Lung (tissue), 11 donors: ENCODE measurements at regions not wholly inside any gene's neighbourhood (a gene's known extent, or its start where the extent isn't known, plus 50 kb on each side); places are given as distances from the start of the nearest gene placed in this dataset.

Experiments
- ATAC-seq: fragments of 200-7000 bp; cut with Tn5 transposase; one replicate; pipeline ENCODE4 v1.9.1; 2020; ENCODE audit warnings: moderate number of reproducible peaks; ENCODE audit not compliant: insufficient read depth, low FRiP score
- DNase-seq, 3 donors: peaks; one replicate each; pipeline ENCODE4 v3.0.0-alpha.2; 2013 to 2017
- H3K27ac ChIP-seq, 2 donors: one replicate each; pipeline ENCODE4 v1.5.1; 2013; ENCODE audit warnings: mild to moderate bottlenecking in 2 of 2, moderate library complexity in 2 of 2, control low read depth in 1 of 2, inconsistent platforms in 1 of 2, low read depth in 1 of 2, low read length in 1 of 2
- H3K27me3 ChIP-seq, 3 donors: one replicate each; pipeline ENCODE4 v1.5.1; 2013; ENCODE audit warnings: low read length in 2 of 3; ENCODE audit not compliant: control insufficient read depth in 3 of 3, insufficient read depth in 3 of 3
- H3K36me3 ChIP-seq, 4 donors: one replicate each; pipeline ENCODE4 v1.5.1; 2013; ENCODE audit warnings: low read length in 4 of 4, mild to moderate bottlenecking in 1 of 4, moderate library complexity in 1 of 4; ENCODE audit not compliant: control insufficient read depth in 4 of 4, insufficient read depth in 4 of 4
- H3K4me1 ChIP-seq, 5 donors: one replicate each; pipeline ENCODE4 v1.5.1; 2013; ENCODE audit warnings: low read length in 5 of 5, mild to moderate bottlenecking in 2 of 5, moderate library complexity in 1 of 5; ENCODE audit not compliant: control insufficient read depth in 5 of 5, insufficient read depth in 5 of 5
- H3K4me3 ChIP-seq: one replicate; pipeline ENCODE4 v1.5.1; 2013; ENCODE audit warnings: mild to moderate bottlenecking, control low read depth, moderate library complexity
- H3K9ac ChIP-seq, 2 donors: one replicate each; pipeline ENCODE4 v1.5.1; 2013; ENCODE audit warnings: low read length in 2 of 2, control low read depth in 1 of 2; ENCODE audit not compliant: insufficient read depth in 1 of 2
- H3K9me3 ChIP-seq, 4 donors: one replicate each; pipeline ENCODE4 v1.5.1; 2013; ENCODE audit warnings: low read length in 3 of 4, mild to moderate bottlenecking in 1 of 4, moderate library complexity in 1 of 4; ENCODE audit not compliant: control insufficient read depth in 4 of 4, insufficient read depth in 3 of 4
- WGBS, 2 donors: extraction: QIAGEN DNeasy Blood & Tissue Kit; methylation state at CpG; one replicate each; pipeline ENCODE4 v1.1.7; 2013; 5-methylcytosine and 5-hydroxymethylcytosine counted together
- TF ChIP-seq, protein P1 (sequence below): IDR thresholded peaks from 2 replicates; pipeline ENCODE4 v1.5.1; 2012; ENCODE audit warnings: mild to moderate bottlenecking; ENCODE audit errors: control extremely low read depth, extremely low read depth
- donor health status: control.
- donor health status: control.
- donor health status: Bipolar disorder and iron deficiency.
- donor health status: healthy.
- donor health status: DM: yes; HTN: yes; CAD: no.

DNA sequence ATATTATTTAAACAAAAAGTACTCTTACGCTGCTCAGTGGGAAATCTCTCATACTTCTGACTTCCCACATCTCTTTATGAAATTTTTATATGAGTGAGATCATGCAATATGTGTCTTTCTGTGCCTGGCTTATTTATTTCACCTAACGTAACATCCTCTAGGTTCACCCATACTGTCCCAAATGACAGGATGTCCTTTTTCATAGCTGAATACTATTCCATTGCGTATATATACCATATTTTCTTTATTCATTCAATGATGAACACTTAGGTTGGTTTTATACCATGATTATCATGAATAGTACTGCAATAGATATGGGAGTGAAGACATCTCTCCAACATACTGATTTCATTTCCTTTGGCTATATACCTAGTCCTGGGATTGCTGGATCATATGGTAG lies 57.8 kb upstream of the TPP2 start:
- DNase-seq: no peak
- Histone ChIP-seq H3K9me3 (peaks cover 0 to 6% (median 0%) of the 10 kb centered on the region in 4 donors), H3K27ac (no peak overlapping the region), H3K27me3 (no peaks in the 10 kb centered on the region), H3K4me1 (peaks cover 0 to 2% (median 0%) of the 10 kb centered on the region in 5 donors), H3K4me3 (no peak overlapping the region), H3K36me3 (no peaks in the 10 kb centered on the region), H3K9ac (no peak overlapping the region)
- WGBS, 2 donors: 95 to 97% methylated on average over 3 of the region's 3 CpGs
- TF ChIP-seq, protein P1, sequence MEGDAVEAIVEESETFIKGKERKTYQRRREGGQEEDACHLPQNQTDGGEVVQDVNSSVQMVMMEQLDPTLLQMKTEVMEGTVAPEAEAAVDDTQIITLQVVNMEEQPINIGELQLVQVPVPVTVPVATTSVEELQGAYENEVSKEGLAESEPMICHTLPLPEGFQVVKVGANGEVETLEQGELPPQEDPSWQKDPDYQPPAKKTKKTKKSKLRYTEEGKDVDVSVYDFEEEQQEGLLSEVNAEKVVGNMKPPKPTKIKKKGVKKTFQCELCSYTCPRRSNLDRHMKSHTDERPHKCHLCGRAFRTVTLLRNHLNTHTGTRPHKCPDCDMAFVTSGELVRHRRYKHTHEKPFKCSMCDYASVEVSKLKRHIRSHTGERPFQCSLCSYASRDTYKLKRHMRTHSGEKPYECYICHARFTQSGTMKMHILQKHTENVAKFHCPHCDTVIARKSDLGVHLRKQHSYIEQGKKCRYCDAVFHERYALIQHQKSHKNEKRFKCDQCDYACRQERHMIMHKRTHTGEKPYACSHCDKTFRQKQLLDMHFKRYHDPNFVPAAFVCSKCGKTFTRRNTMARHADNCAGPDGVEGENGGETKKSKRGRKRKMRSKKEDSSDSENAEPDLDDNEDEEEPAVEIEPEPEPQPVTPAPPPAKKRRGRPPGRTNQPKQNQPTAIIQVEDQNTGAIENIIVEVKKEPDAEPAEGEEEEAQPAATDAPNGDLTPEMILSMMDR: no peak
- no peak for ATAC-seq

DNA sequence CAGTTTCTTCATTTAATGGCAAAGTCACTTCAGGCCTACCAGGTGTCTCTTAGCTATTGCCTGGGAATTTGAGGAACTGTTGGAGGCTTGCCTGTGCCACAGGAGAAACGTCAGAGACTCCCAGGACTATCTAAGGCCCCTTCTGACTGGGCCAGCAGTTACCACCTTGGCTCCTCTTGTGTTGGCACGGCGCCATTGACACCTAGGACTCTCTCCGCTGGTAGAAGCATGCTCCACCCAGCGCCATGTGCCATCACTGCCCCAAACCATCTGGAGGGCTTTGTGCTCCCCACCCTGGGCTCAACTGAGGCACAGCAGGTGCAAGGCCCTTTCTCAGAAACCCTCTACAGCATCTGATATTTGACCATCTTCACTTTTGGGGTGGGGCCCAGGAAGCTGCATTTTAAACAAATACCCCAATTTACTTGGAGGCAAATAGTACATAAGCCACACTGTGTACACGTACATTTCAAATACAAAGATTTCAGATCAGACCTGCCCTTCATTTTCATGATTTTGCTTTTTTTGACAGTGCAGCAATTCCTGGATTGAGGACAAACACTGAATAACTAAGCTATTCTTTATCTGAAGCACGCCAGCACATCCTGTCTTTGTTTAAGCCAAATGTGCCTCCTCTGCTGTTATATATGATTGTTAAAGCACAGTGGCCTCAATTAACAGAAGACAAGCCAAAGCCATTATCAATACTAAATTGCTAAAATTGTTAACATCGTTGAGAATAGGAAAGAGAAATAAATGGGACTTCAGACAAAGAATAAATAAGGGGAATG lies 59.9 kb upstream of the TPP2 start:
- ATAC-seq: no peak
- Histone ChIP-seq H3K4me3 (no peak overlapping the region), H3K36me3 (no peaks in the 10 kb centered on the region), H3K9me3 (peaks cover 0 to 6% (median 0%) of the 10 kb centered on the region in 4 donors), H3K4me1 (peaks cover 0 to 2% (median 0%) of the 10 kb centered on the region in 5 donors), H3K9ac (no peak overlapping the region), H3K27ac (no peak overlapping the region), H3K27me3 (no peaks in the 10 kb centered on the region)
- 68 to 71% methylated on average over 8 of the region's 8 CpGs for WGBS, 2 donors
- peak in 1 of 3 donors; percentile 4 for DNase-seq
- TF ChIP-seq, protein P1: no peak

DNA sequence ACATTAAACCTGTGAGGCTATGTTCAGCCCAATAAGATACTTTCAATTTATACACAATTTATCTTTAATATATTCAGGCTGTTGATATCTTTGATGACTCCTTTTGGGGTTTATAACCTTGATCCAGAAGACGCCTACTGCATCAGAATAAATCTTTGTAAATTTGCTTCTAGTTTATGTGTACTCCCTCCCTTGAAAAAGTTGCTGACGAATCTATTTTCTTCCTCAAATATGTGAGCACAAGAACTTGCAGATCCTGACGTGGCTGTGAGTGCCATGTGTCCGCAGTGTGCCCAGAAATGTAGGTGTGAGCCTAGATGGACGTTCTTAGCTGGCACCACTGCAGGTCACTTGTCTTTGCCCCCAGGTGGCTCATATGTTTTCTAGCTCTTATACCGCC lies 60.6 kb upstream of the TPP2 start:
- Histone ChIP-seq H3K36me3 (no peaks in the 10 kb centered on the region), H3K4me3 (no peak overlapping the region), H3K27ac (no peak overlapping the region), H3K4me1 (peaks cover 0 to 2% (median 0%) of the 10 kb centered on the region in 5 donors), H3K9me3 (peaks cover 0 to 6% (median 0%) of the 10 kb centered on the region in 4 donors), H3K27me3 (no peaks in the 10 kb centered on the region), H3K9ac (no peak overlapping the region)
- ATAC-seq: no peak
- TF ChIP-seq, protein P1: no peak
- no peak for DNase-seq
- 86 to 88% methylated on average over 6 of the region's 6 CpGs for WGBS, 2 donors
